Upper lobe of right lung (tissue), 1 donor: ENCODE measurements at regions not wholly inside any gene's neighbourhood (a gene's known extent, or its start where the extent isn't known, plus 50 kb on each side); places are given as distances from the start of the nearest gene placed in this dataset.

Source experiments
- ATAC-seq: fragments of 200-7000 bp; cut with Tn5 transposase; one replicate; pipeline ENCODE4 v1.9.1; 2020; ENCODE audit warnings: mild to moderate bottlenecking, moderate library complexity
- DNase-seq: peaks from one replicate; pipeline ENCODE4 v3.0.0-alpha.2; 2020
- H3K27ac ChIP-seq: fragments of 200-600 bp; one replicate; pipeline ENCODE4 v1.8.0; 2022
- H3K27me3 ChIP-seq: fragments of 200-600 bp; one replicate; pipeline ENCODE4 v1.8.0; 2022; ENCODE audit warnings: mild to moderate bottlenecking
- H3K36me3 ChIP-seq: fragments of 200-600 bp; one replicate; pipeline ENCODE4 v1.8.0; 2022
- H3K4me1 ChIP-seq: fragments of 200-600 bp; one replicate; pipeline ENCODE4 v1.8.0; 2022
- H3K4me3 ChIP-seq: fragments of 200-600 bp; one replicate; pipeline ENCODE4 v1.8.0; 2022; ENCODE audit warnings: mild to moderate bottlenecking
- H3K9me3 ChIP-seq: fragments of 200-600 bp; one replicate; pipeline ENCODE4 v1.8.0; 2022
- intact Hi-C: fragments of 100-400 bp; cut with DNase I; formaldehyde crosslinking; loops from one replicate; pipeline ENCODE4 v1.11.0; 2022
- TF ChIP-seq, protein P1 (sequence below): fragments of 200-600 bp; IDR thresholded peaks from one replicate; pipeline ENCODE4 v1.8.0; 2022; ENCODE audit warnings: antibody characterized with exemption
- donor health status: DM: no; HTN: yes; CAD: no; lungs with severe emphysema.

- DNase-seq (no peak), ATAC-seq (no peak)
- Histone ChIP-seq H3K27me3 (no peaks in the 10 kb centered on the region), H3K4me1 (no peaks in the 10 kb centered on the region), H3K4me3 (no peak overlapping the region), H3K9me3 (no peaks in the 10 kb centered on the region), H3K27ac (no peak overlapping the region), H3K36me3 (no peaks in the 10 kb centered on the region)
- intact Hi-C loops, result no loop called here
- TF ChIP-seq, protein P1, sequence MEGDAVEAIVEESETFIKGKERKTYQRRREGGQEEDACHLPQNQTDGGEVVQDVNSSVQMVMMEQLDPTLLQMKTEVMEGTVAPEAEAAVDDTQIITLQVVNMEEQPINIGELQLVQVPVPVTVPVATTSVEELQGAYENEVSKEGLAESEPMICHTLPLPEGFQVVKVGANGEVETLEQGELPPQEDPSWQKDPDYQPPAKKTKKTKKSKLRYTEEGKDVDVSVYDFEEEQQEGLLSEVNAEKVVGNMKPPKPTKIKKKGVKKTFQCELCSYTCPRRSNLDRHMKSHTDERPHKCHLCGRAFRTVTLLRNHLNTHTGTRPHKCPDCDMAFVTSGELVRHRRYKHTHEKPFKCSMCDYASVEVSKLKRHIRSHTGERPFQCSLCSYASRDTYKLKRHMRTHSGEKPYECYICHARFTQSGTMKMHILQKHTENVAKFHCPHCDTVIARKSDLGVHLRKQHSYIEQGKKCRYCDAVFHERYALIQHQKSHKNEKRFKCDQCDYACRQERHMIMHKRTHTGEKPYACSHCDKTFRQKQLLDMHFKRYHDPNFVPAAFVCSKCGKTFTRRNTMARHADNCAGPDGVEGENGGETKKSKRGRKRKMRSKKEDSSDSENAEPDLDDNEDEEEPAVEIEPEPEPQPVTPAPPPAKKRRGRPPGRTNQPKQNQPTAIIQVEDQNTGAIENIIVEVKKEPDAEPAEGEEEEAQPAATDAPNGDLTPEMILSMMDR, result no peak
Measured at GRCh38 chr1:82621076-82621475, 820.3 kb downstream of the ADGRL2 start.

- peak; percentile 58 for ATAC-seq
- TF ChIP-seq, protein P1, result no peak
Measured at GRCh38 chr1:82614090-82614489, 813.4 kb downstream of the ADGRL2 start.

GRCh38 chr1:82612986-82613385 lies 812.3 kb downstream of the ADGRL2 start:
- no peak for ATAC-seq
- Histone ChIP-seq H3K9me3 (no peaks in the 10 kb centered on the region), H3K36me3 (no peaks in the 10 kb centered on the region), H3K27ac (no peak overlapping the region), H3K4me3 (no peak overlapping the region), H3K4me1 (no peaks in the 10 kb centered on the region), H3K27me3 (no peaks in the 10 kb centered on the region)
- no peak for DNase-seq
- TF ChIP-seq, protein P1, result no peak
- intact Hi-C loops, result no loop called here

More at GRCh38 chr1:82614090-82614489, 813.4 kb downstream of the ADGRL2 start:
- Histone ChIP-seq H3K4me3 (no peak overlapping the region), H3K36me3 (no peaks in the 10 kb centered on the region), H3K27ac (no peak overlapping the region), H3K27me3 (no peaks in the 10 kb centered on the region), H3K4me1 (no peaks in the 10 kb centered on the region), H3K9me3 (no peaks in the 10 kb centered on the region)
- DNase-seq, result no peak
- intact Hi-C loops, result no loop called here

DNA sequence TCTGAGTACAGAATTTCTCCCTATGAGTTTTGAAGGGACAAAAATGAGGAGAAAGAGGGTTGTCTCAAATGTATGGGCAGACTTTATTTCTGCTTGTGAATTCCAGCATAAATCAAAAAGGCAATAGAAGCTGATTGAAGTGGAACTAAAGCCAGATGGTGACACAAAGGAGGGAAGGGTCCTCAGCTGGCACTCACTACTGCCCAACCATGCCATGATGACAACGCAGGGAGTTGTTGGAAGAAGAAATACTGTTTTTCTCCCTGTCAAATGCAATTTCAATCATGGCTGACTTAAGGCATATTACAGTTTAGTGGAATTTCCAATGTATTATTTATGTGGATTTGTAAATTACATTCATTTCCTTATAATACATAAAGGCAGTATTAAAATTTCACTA lies 805.8 kb downstream of the ADGRL2 start:
- Histone ChIP-seq H3K4me3 (no peak overlapping the region), H3K27me3 (no peaks in the 10 kb centered on the region), H3K27ac (no peak overlapping the region), H3K9me3 (no peaks in the 10 kb centered on the region), H3K36me3 (no peaks in the 10 kb centered on the region), H3K4me1 (no peaks in the 10 kb centered on the region)
- no peak for DNase-seq
- no peak for ATAC-seq
- TF ChIP-seq, protein P1, result no peak
- intact Hi-C loops, result no loop called here

- ATAC-seq, result no peak
- intact Hi-C loops, result no loop called here
- no peak for DNase-seq
Measured at GRCh38 chr1:82604524-82604923, 803.8 kb downstream of the ADGRL2 start.

More at GRCh38 chr1:82604524-82604923, 803.8 kb downstream of the ADGRL2 start:
- Histone ChIP-seq H3K9me3 (no peaks in the 10 kb centered on the region), H3K27me3 (no peaks in the 10 kb centered on the region), H3K4me1 (no peaks in the 10 kb centered on the region), H3K27ac (no peak overlapping the region), H3K4me3 (no peak overlapping the region), H3K36me3 (no peaks in the 10 kb centered on the region)
- TF ChIP-seq, protein P1, result no peak
